ENCODE measurements at regions not wholly inside any gene's neighbourhood (a gene's known extent, or its start where the extent isn't known, plus 50 kb on each side); places are given as distances from the start of the nearest gene placed in this dataset.

DNA sequence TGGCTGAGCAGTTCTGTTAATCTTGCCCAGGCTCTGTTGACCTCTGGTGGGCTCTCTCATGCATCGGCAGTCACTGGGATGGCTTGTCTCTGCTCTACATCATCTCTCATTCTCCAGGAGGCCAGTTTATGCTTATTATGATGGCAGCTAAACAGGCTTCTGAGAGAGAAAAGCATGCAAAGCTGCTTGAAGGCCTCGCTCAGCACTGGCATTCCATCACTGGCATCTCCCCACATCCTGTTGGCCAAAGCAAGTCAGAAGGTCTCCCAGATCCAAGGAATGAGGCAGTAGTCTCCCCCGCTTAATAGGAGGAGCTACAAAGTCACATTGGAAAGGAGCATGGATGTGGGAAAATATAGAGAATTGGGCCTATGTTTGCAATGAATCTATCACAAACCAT lies 212.6 kb downstream of the ZNF621 start:
- TF ChIP-seq, protein P1, sequence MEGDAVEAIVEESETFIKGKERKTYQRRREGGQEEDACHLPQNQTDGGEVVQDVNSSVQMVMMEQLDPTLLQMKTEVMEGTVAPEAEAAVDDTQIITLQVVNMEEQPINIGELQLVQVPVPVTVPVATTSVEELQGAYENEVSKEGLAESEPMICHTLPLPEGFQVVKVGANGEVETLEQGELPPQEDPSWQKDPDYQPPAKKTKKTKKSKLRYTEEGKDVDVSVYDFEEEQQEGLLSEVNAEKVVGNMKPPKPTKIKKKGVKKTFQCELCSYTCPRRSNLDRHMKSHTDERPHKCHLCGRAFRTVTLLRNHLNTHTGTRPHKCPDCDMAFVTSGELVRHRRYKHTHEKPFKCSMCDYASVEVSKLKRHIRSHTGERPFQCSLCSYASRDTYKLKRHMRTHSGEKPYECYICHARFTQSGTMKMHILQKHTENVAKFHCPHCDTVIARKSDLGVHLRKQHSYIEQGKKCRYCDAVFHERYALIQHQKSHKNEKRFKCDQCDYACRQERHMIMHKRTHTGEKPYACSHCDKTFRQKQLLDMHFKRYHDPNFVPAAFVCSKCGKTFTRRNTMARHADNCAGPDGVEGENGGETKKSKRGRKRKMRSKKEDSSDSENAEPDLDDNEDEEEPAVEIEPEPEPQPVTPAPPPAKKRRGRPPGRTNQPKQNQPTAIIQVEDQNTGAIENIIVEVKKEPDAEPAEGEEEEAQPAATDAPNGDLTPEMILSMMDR (IDR thresholded peaks at IDR 0.05), result no peak
- TF ChIP-seq, protein P2, sequence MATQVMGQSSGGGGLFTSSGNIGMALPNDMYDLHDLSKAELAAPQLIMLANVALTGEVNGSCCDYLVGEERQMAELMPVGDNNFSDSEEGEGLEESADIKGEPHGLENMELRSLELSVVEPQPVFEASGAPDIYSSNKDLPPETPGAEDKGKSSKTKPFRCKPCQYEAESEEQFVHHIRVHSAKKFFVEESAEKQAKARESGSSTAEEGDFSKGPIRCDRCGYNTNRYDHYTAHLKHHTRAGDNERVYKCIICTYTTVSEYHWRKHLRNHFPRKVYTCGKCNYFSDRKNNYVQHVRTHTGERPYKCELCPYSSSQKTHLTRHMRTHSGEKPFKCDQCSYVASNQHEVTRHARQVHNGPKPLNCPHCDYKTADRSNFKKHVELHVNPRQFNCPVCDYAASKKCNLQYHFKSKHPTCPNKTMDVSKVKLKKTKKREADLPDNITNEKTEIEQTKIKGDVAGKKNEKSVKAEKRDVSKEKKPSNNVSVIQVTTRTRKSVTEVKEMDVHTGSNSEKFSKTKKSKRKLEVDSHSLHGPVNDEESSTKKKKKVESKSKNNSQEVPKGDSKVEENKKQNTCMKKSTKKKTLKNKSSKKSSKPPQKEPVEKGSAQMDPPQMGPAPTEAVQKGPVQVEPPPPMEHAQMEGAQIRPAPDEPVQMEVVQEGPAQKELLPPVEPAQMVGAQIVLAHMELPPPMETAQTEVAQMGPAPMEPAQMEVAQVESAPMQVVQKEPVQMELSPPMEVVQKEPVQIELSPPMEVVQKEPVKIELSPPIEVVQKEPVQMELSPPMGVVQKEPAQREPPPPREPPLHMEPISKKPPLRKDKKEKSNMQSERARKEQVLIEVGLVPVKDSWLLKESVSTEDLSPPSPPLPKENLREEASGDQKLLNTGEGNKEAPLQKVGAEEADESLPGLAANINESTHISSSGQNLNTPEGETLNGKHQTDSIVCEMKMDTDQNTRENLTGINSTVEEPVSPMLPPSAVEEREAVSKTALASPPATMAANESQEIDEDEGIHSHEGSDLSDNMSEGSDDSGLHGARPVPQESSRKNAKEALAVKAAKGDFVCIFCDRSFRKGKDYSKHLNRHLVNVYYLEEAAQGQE (IDR thresholded peaks at IDR 0.05; ENCODE audit: insufficient read depth in 1 of 2, low read depth in 2 of 2, low read length in 1 of 2), result no peak
- no peak for TF ChIP-seq POLR2AphosphoS5 (IDR thresholded peaks at IDR 0.05; ENCODE audit: low read depth, low read length)
